ENCODE measurements at regions not wholly inside any gene's neighbourhood (a gene's known extent, or its start where the extent isn't known, plus 50 kb on each side); places are given as distances from the start of the nearest gene placed in this dataset.

DNA sequence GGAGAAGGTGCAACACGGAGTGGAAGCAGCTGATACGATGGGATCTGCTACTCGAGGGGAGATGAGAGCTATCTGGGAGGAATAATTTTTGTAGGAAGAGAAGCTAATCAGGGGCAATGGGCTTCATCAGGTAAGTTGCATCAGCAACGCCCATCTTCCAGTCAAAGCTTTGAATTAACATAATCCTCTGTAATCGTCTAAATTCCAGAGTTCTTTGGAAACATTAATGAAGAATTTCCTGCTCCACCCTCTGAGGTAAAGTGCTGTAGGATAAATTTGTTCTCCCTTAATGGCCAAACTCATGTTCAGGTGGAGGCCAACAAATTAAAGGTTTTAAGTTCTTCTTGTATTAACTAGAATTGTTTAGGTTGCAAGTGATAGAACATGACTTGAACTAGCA is 94.0 kb upstream of the KAZN start:
- 54% methylated on average over 5 of the region's 5 CpGs for WGBS
- H3K27ac ChIP-seq, result no peak overlapping the region
- H3K9me3 ChIP-seq, result no peaks in the 10 kb centered on the region

DNA sequence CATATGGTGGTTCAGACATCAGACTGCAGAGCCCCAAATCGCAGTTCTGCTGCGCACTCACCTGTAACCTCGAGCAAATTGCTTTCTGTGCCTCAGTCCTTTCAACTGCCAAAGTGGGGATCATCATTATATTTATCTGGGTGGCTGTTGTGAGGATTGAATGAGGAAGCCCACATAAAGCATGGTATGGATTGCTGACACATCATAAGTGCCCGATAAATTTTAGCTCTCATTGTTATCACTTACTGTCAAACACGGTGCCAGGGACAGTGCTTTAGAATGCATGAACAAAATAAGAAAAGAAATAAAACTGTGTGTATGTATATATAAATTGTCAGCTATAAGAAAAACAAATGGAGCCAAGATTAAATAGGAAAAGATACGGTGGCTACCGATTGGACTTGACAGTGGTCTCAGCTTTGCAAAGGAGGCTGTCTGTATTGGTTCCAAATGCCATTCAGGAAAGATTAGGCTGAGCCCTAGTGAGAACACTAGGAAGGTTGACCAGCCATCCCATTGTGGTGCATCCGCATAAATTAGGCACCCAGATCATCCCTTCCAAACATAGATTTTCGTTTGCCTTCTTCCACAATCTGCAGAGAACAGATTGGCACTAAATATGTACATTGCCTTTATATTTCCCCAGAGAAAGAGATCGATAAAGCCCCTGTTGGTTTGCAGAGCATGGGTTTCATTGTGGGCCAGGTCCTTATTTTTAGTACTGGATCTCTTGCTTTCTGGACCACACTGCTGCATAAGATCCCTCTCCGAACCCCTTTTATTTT is 91.8 kb upstream of the KAZN start:
- DNase-seq (ENCODE audit: low spot score in 2 of 2), result no peak
- TF ChIP-seq POLR2A (IDR thresholded peaks at IDR 0.05) (no peak), EP300 (IDR thresholded peaks at IDR 0.05) (no peak), POLR2AphosphoS5 (IDR thresholded peaks at IDR 0.05) (no peak)
- TF ChIP-seq, protein P1, sequence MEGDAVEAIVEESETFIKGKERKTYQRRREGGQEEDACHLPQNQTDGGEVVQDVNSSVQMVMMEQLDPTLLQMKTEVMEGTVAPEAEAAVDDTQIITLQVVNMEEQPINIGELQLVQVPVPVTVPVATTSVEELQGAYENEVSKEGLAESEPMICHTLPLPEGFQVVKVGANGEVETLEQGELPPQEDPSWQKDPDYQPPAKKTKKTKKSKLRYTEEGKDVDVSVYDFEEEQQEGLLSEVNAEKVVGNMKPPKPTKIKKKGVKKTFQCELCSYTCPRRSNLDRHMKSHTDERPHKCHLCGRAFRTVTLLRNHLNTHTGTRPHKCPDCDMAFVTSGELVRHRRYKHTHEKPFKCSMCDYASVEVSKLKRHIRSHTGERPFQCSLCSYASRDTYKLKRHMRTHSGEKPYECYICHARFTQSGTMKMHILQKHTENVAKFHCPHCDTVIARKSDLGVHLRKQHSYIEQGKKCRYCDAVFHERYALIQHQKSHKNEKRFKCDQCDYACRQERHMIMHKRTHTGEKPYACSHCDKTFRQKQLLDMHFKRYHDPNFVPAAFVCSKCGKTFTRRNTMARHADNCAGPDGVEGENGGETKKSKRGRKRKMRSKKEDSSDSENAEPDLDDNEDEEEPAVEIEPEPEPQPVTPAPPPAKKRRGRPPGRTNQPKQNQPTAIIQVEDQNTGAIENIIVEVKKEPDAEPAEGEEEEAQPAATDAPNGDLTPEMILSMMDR (IDR thresholded peaks at IDR 0.05), result no peak
- H3K4me3 ChIP-seq, result no peak overlapping the region
- H3K4me1 ChIP-seq, result no peaks in the 10 kb centered on the region
- no peaks in the 10 kb centered on the region for H3K9me3 ChIP-seq
- no peak overlapping the region for H3K27ac ChIP-seq
- no peaks in the 10 kb centered on the region for H3K36me3 ChIP-seq
- 89% methylated on average over 11 of the region's 11 CpGs for WGBS
- no peaks in the 10 kb centered on the region for H3K27me3 ChIP-seq

More for the DNA sequence above, 94.0 kb upstream of the KAZN start:
- TF ChIP-seq, protein P1 (IDR thresholded peaks at IDR 0.05), result no peak
- TF ChIP-seq EP300 (IDR thresholded peaks at IDR 0.05) (no peak), POLR2AphosphoS5 (IDR thresholded peaks at IDR 0.05) (no peak), POLR2A (IDR thresholded peaks at IDR 0.05) (no peak)
- no peaks in the 10 kb centered on the region for H3K27me3 ChIP-seq
- no peaks in the 10 kb centered on the region for H3K4me1 ChIP-seq
- no peak overlapping the region for H3K4me3 ChIP-seq
- H3K36me3 ChIP-seq, result no peaks in the 10 kb centered on the region
- DNase-seq (ENCODE audit: low spot score in 2 of 2), result no peak

DNA sequence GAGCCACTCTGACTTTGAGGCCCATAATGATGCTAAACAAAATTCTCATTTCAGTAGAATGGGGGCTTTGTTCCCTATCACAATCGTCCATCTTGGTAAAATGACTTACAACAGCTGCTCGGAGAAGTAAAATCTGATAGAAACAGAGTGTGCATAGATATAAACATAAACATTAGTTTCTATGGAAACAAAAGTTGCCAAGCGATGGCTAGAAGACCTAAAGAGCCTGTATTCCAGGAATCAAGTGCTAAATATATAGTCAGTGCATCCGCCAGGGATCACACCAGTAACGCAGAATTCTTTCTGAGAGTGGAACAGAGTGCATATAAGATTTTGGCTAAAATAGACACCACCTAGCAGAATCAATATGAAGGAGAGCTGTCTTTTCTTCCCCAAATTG is 91.2 kb upstream of the KAZN start:
- DNase-seq (ENCODE audit: low spot score in 2 of 2), result no peak
- H3K9me3 ChIP-seq, result no peaks in the 10 kb centered on the region
- no peaks in the 10 kb centered on the region for H3K36me3 ChIP-seq
- H3K27me3 ChIP-seq, result no peaks in the 10 kb centered on the region
- no peak overlapping the region for H3K4me3 ChIP-seq
- TF ChIP-seq, protein P1 (IDR thresholded peaks at IDR 0.05), result no peak
- no peak for TF ChIP-seq POLR2AphosphoS5 (IDR thresholded peaks at IDR 0.05)
- 51% methylated on average over 5 of the region's 5 CpGs for WGBS
- no peak overlapping the region for H3K27ac ChIP-seq
- no peaks in the 10 kb centered on the region for H3K4me1 ChIP-seq

DNA sequence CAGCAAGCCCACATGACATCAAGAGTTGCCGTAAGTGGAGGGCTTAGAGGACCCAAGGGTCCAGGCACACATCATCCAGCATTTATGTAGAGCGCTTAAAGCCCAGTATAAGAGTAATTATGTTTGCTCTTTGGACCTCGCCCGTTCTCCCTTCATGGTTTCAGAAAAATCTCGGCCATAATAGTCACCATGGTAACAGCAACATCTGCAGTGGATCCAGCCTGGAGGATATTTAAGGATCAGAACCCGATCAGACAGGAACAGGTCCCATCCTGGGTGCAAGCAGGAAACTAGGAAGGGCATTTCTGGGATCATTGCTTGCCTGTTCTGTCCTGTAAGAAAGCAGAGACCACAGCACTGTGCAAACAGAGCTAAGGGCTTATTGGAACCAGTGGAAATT is 89.9 kb upstream of the KAZN start:
- 87% methylated on average over 6 of the region's 6 CpGs for WGBS
- H3K4me3 ChIP-seq, result no peak overlapping the region
- TF ChIP-seq, protein P1 (IDR thresholded peaks at IDR 0.05), result no peak
- TF ChIP-seq POLR2AphosphoS5 (IDR thresholded peaks at IDR 0.05) (no peak), EP300 (IDR thresholded peaks at IDR 0.05) (no peak), POLR2A (IDR thresholded peaks at IDR 0.05) (no peak)
- no peaks in the 10 kb centered on the region for H3K9me3 ChIP-seq
- H3K27me3 ChIP-seq, result no peaks in the 10 kb centered on the region
- no peak for DNase-seq (ENCODE audit: low spot score in 2 of 2)
- no peaks in the 10 kb centered on the region for H3K36me3 ChIP-seq
- H3K27ac ChIP-seq, result no peak overlapping the region
- H3K4me1 ChIP-seq, result no peaks in the 10 kb centered on the region

DNA sequence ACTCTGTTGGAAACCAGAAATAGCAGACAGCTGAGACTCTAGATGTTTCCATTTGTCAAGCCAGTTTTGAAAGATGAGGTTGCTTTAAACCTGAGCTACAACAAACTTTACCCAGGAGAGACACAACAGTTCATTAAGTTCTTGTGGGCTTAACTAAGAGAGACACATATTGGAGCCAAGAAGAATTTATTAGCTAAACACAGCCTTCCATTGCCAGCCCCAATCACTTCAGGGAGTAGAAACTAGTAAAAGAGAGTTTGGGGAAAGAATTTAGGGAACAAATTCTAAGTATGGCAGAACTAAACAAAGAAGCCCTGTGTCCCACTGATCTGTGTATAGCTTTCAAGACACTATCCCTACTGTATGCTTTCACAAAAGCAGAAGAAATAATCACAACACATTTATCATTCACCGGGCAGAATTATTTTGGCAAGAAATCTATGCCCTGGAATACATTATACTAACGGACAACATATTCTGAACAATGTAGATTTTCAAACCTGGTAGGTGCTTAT is 87.3 kb upstream of the KAZN start:
- 61% methylated on average over 2 of the region's 2 CpGs for WGBS

More for the DNA sequence above, 87.3 kb upstream of the KAZN start:
- no peak for DNase-seq (ENCODE audit: low spot score in 2 of 2)
- H3K4me3 ChIP-seq, result no peak overlapping the region
- no peaks in the 10 kb centered on the region for H3K36me3 ChIP-seq
- no peaks in the 10 kb centered on the region for H3K9me3 ChIP-seq
- H3K4me1 ChIP-seq, result no peaks in the 10 kb centered on the region
- TF ChIP-seq POLR2A (IDR thresholded peaks at IDR 0.05) (no peak), POLR2AphosphoS5 (IDR thresholded peaks at IDR 0.05) (no peak), EP300 (IDR thresholded peaks at IDR 0.05) (no peak)
- TF ChIP-seq, protein P1 (IDR thresholded peaks at IDR 0.05), result no peak
- no peaks in the 10 kb centered on the region for H3K27me3 ChIP-seq
- no peak overlapping the region for H3K27ac ChIP-seq
